ENCODE measurements at regions not wholly inside any gene's neighbourhood (a gene's known extent, or its start where the extent isn't known, plus 50 kb on each side); places are given as distances from the start of the nearest gene placed in this dataset.

DNA sequence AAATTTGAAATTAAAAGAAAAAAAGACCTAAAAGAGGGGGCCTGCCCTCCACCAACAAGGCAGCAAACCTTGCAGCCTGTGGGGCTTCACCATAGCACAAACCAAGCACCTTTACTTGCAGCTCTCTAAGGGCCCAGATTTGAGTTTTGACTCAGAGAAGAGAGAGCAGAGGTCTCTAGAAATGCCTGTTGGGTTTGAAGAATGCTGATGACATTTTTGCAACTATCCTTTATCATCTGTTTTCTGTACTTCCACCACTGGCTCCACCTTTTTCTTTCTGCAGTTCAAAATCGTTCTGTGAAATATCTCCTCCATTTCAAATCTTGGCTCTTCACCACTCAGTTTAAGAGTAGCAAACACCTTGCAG, 83.8 kb upstream of the HMGA2 start:
- TF ChIP-seq RFX5 (IDR thresholded peaks at IDR 0.05; ENCODE audit: low read length) (no peak), POLR2AphosphoS5 (IDR thresholded peaks at IDR 0.05; ENCODE audit: low read depth, low read length) (no peak), CHD2 (IDR thresholded peaks at IDR 0.05; ENCODE audit: low read length, partially characterized antibody) (no peak), EZH2phosphoT487 (IDR thresholded peaks at IDR 0.05; ENCODE audit: borderline replicate concordance, low read depth) (no peak), CTCF (IDR thresholded peaks at IDR 0.05) (no peak), EP300 (IDR thresholded peaks at IDR 0.05; ENCODE audit: borderline replicate concordance in 1 of 2, low read depth in 1 of 2, low read length in 1 of 2) (no peak), REST (IDR thresholded peaks at IDR 0.05; ENCODE audit: low read depth, low read length) (no peak), GABPA (IDR thresholded peaks at IDR 0.05; ENCODE audit: low read depth) (no peak), FOSL2 (IDR thresholded peaks at IDR 0.05; ENCODE audit: borderline replicate concordance, low read depth) (no peak), SIN3A (IDR thresholded peaks at IDR 0.05; ENCODE audit: borderline replicate concordance, low read depth, low read length) (no peak), MXI1 (IDR thresholded peaks at IDR 0.05; ENCODE audit: low read depth, low read length) (no peak), SMC3 (IDR thresholded peaks at IDR 0.05; ENCODE audit: low read depth, low read length) (no peak)
- TF ChIP-seq, protein P1, sequence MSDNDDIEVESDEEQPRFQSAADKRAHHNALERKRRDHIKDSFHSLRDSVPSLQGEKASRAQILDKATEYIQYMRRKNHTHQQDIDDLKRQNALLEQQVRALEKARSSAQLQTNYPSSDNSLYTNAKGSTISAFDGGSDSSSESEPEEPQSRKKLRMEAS (IDR thresholded peaks at IDR 0.05; ENCODE audit: low read depth): no peak

Measured in SK-N-SH (cell line).